HCT116 (cell line): ENCODE measurements at regions not wholly inside any gene's neighbourhood (a gene's known extent, or its start where the extent isn't known, plus 50 kb on each side); places are given as distances from the start of the nearest gene placed in this dataset.
A peak's percentile ranks its signal among the peaks of the same experiment; 100 is the strongest.

Experiments used
- ATAC-seq: fragments of 200-7000 bp; cut with Tn5 transposase; 2 replicates; pipeline ENCODE4 v1.9.1; 2020; ENCODE audit warnings: mild to moderate bottlenecking, moderate library complexity
- BruUV-seq: library from RNA; stranded (reverse); fragments of 400-500 nt; replicated peaks from 2 replicates; lab custom pipeline; 2021; lab: Mats Ljungman, UMichigan
- CTCF ChIA-PET: fragments of 300-600 bp; sonication (Branson Sonifier 250); formaldehyde crosslinking; loops from one replicate; lab custom pipeline; 2021; ENCODE audit warnings: antibody characterized with exemption; lab: Charles Lee
- POLR2A ChIA-PET: fragments of 300-600, 350-600 bp; sonication (Branson Sonifier 250); formaldehyde crosslinking; loops from one replicate; lab custom pipeline; 2021; ENCODE audit warnings: antibody characterized with exemption; lab: Charles Lee
- RAD21 ChIA-PET, 2 experiments: fragments of 300-600 bp; sonication (Branson Sonifier 250); formaldehyde crosslinking; loops; one replicate each; lab custom pipeline; 2023; ENCODE audit warnings: low total read pairs in 2 of 2; ENCODE audit not compliant: uncharacterized antibody in 2 of 2, unreplicated experiment in 2 of 2, low non-redundant PET in 1 of 2; lab: Charles Lee
- DNase-seq: peaks from one replicate; pipeline ENCODE4 v3.0.0-alpha.2; 2010; ENCODE audit warnings: low read depth, low spot score
- H2AFZ ChIP-seq: fragments of 200-600 bp; shearing (Covaris generic), sonication (generic); 2 replicates; pipeline ENCODE4 v1.6.1; 2017; ENCODE audit warnings: low read depth, mixed run types, mixed read lengths, antibody characterized with exemption, low read length; ENCODE audit not compliant: poor library complexity, severe bottlenecking
- H3K27ac ChIP-seq: 2 replicates; pipeline ENCODE4 v1.5.1; 2012; ENCODE audit warnings: low read depth, low read length
- H3K27me3 ChIP-seq: fragments of 200-600 bp; sonication (generic); 2 replicates; pipeline ENCODE4 v1.6.1; 2016; ENCODE audit warnings: mixed run types, low read length, mixed read lengths; ENCODE audit not compliant: insufficient read depth
- H3K36me3 ChIP-seq, 2 experiments: fragments of 200-500 bp in 1 of 2; fragments of 200-600 bp in 1 of 2; sonication (Bioruptor generic) in 1 of 2; sonication (generic) in 1 of 2; 2 replicates each; pipeline versions ENCODE4 v1.5.1 to v1.6.1; 2014 to 2016; ENCODE audit warnings: low read length in 2 of 2, inconsistent platforms in 1 of 2, mixed read lengths in 1 of 2, mixed run types in 1 of 2; ENCODE audit not compliant: insufficient read depth in 2 of 2, control insufficient read depth in 1 of 2
- H3K4me1 ChIP-seq, 2 experiments: fragments of 200-600 bp in 1 of 2; sonication (generic) in 1 of 2; 2 replicates each; pipeline versions ENCODE4 v1.5.1 to v1.6.1; 2012 to 2017; ENCODE audit warnings: low read length in 2 of 2, inconsistent platforms in 1 of 2, mild to moderate bottlenecking in 1 of 2, mixed read lengths in 1 of 2, mixed run types in 1 of 2, moderate library complexity in 1 of 2; ENCODE audit not compliant: insufficient read depth in 2 of 2, control insufficient read depth in 1 of 2
- H3K4me2 ChIP-seq: fragments of 200-600 bp; sonication (generic); 2 replicates; pipeline ENCODE4 v1.6.1; 2017; ENCODE audit warnings: mixed run types, low read length, mixed read lengths
- H3K4me3 ChIP-seq, 2 experiments: fragments of 200-600 bp in 1 of 2; sonication (generic) in 1 of 2; replicated peaks in 1 of 2; 2 replicates each; pipeline ENCODE4 v1.5.1; 2011 to 2016; ENCODE audit warnings: low read length in 2 of 2, control low read depth in 1 of 2, low read depth in 1 of 2, mild to moderate bottlenecking in 1 of 2, mixed read lengths in 1 of 2, mixed run types in 1 of 2
- H3K79me2 ChIP-seq: fragments of 200-600 bp; sonication (generic); 2 replicates; pipeline ENCODE4 v1.6.1; 2017; ENCODE audit warnings: mild to moderate bottlenecking, mixed run types, low read length, moderate library complexity, mixed read lengths; ENCODE audit not compliant: insufficient read depth
- H3K9ac ChIP-seq: fragments of 200-600 bp; sonication (generic); 2 replicates; pipeline ENCODE4 v1.6.1; 2016; ENCODE audit warnings: low read length, mixed read lengths
- H3K9me2 ChIP-seq: fragments of 200-600 bp; sonication (generic), shearing (Covaris generic); 2 replicates; pipeline ENCODE4 v1.6.1; 2017; ENCODE audit warnings: mixed run types, mild to moderate bottlenecking, moderate library complexity; ENCODE audit not compliant: insufficient read depth
- H3K9me3 ChIP-seq, 2 experiments: fragments of 200-500 bp in 1 of 2; fragments of 200-600 bp in 1 of 2; sonication (Bioruptor generic) in 1 of 2; sonication (generic) in 1 of 2; 2 replicates each; pipeline ENCODE4 v1.6.1; 2014 to 2017; ENCODE audit warnings: low read length in 2 of 2, mixed read lengths in 2 of 2, inconsistent platforms in 1 of 2, low read depth in 1 of 2, mild to moderate bottlenecking in 1 of 2, mixed run types in 1 of 2, moderate library complexity in 1 of 2; ENCODE audit not compliant: control insufficient read depth in 1 of 2, insufficient read depth in 1 of 2
- H4K20me1 ChIP-seq: fragments of 200-600 bp; sonication (generic), shearing (Covaris generic); 2 replicates; pipeline ENCODE4 v1.6.1; 2017; ENCODE audit warnings: mixed run types, mild to moderate bottlenecking, moderate library complexity; ENCODE audit not compliant: insufficient read depth
- CBX3 ChIP-seq: IDR thresholded peaks from 2 replicates; pipeline ENCODE4 v1.6.1; 2012; ENCODE audit warnings: low read depth
- EZH2phosphoT487 ChIP-seq: fragments of 200-600 bp; IDR thresholded peaks from 2 replicates; pipeline ENCODE4 v1.6.1; 2018; ENCODE audit warnings: antibody characterized with exemption, borderline replicate concordance
- POLR2A ChIP-seq: IDR thresholded peaks from 2 replicates; pipeline ENCODE4 v1.7.0; 2011; ENCODE audit warnings: borderline replicate concordance; ENCODE audit not compliant: insufficient read depth, insufficient read length; ENCODE audit errors: extremely low read depth
- POLR2AphosphoS5 ChIP-seq: IDR thresholded peaks from 2 replicates; pipeline ENCODE4 v1.6.1; 2011; ENCODE audit warnings: mild to moderate bottlenecking, low read depth, low read length, moderate library complexity
- ZNF274 ChIP-seq: fragments of 200-500 bp; sonication (Bioruptor generic); IDR thresholded peaks from 2 replicates; pipeline ENCODE4 v1.6.1; 2014; ENCODE audit warnings: mild to moderate bottlenecking, low read depth, low read length, inconsistent platforms
- intact Hi-C: fragments of 100-400 bp; cut with micrococcal nuclease; formaldehyde crosslinking; loops from 2 replicates; pipeline ENCODE4 v1.10.0; 2022

DNA sequence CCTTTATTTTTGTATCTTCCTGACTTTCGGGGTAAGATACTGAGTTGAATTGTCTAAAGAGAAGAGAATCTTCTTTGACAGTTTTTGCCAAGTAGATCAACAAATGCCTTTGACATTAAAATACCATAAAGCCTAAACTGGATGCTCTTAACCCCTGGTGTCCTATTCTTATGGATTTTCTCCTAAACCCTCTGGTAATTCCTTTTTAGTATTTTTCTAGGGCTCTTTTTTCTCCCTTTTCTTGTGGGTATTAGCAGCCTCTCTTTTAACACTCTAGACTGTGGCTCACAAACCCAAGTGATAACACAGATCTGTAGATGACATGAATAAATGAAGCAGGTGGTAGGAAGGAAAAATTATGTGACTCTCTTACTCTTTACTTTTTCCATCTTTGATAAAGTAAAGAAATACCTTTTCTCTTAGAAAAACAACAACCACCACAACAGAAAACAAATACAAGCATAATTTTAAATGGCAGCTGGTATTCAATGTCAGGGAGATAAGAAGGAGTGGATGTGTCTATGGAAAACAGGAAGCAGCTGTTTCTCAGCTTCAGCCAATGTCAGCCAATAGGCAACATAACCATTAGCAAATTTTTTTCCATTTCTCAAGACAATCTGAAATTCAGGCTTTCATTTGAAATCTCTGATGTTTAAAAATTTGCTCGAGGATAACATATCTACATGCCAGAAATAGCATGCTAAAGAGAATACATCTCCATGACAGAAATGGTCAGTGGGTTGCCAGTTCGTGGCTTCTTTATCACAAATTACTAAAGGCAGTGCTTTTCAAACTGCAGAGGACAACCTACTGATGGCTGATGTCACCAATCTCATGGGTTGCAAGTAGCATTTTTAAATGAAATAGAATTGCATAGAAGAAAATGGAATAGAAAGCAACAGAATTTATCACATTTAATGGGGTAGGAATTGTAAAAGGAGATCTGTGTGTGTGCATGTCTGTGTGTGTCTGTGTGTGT is 123.1 kb upstream of the KRR1 start:
- no peaks in the 10 kb centered on the region for H3K9me2 ChIP-seq
- RAD21 ChIA-PET: no interaction called here
- peaks cover 0 to 18% of the 10 kb centered on the region in 2 experiments; a peak in 1 of 4 replicates for H3K36me3 ChIP-seq
- H3K27me3 ChIP-seq: no peaks in the 10 kb centered on the region
- no peaks in the 10 kb centered on the region for H3K9me3 ChIP-seq
- POLR2A ChIA-PET: no interaction called here
- no TSS peak for BruUV-seq
- CTCF ChIA-PET: no interaction called here
- H3K4me2 ChIP-seq: peak overlapping the region; percentile 49; the same call in 1 of the 2 replicates
- H3K27ac ChIP-seq: peak overlapping the region; percentile 99
- 0 out of 2 replicates have a peak, but pooled peaks cover 5% of the 10 kb centered on the region for H3K79me2 ChIP-seq
- H3K4me3 ChIP-seq: no peak overlapping the region
- DNase-seq (no peak), ATAC-seq (no peak)
- intact Hi-C loops: loop anchor here (5.0 kb wide), 5 partner anchors 88 to 818 kb away; no protein-coding TSS in a partner anchor
- H2AFZ ChIP-seq: no peak overlapping the region
- peak overlapping the region; percentile 59 for H3K9ac ChIP-seq
- peaks cover 51 to 60% of the 10 kb centered on the region in 2 experiments for H3K4me1 ChIP-seq
- peak; percentile 16; the same call in 1 of the 2 replicates for TF ChIP-seq POLR2AphosphoS5
- no peak for TF ChIP-seq CBX3
- TF ChIP-seq, all 23 proteins: peak for 1
- H4K20me1 ChIP-seq: no peaks in the 10 kb centered on the region

DNA sequence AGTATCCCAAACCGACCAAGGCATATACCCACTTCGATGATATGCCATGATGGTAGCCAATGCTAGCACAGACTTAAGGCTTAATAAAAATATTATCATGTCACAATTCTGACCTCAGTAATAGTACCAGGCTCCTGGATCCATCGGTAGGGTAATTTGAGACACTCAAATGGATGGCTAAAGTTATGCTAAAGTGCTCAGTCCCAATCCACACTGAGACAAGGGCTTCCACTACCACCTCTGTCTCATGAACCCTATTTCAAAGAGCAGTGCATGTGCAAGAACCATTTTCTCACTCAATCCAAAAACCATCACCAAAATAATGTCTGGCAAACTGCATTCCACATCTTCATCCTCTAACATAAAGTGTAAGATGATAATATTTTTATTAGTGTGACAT is 122.4 kb upstream of the KRR1 start:
- no peak overlapping the region for H3K9ac ChIP-seq
- no peak for DNase-seq
- no peak for ATAC-seq
- intact Hi-C loops: no loop called here
- RAD21 ChIA-PET: no interaction called here
- TF ChIP-seq ZNF274 (no peak), EZH2phosphoT487 (no peak), POLR2A (no peak)
- CTCF ChIA-PET: no interaction called here
- peak overlapping the region; percentile 99 for H3K27ac ChIP-seq
- H3K4me1 ChIP-seq: peaks cover 48 to 59% of the 10 kb centered on the region in 2 experiments
- H3K4me3 ChIP-seq: no peak overlapping the region
- H3K79me2 ChIP-seq: 0 out of 2 replicates have a peak, but pooled peaks cover 5% of the 10 kb centered on the region
- H2AFZ ChIP-seq: no peak overlapping the region
- no peaks in the 10 kb centered on the region for H4K20me1 ChIP-seq
- POLR2A ChIA-PET: no interaction called here
- H3K9me3 ChIP-seq: no peaks in the 10 kb centered on the region
- H3K36me3 ChIP-seq: peaks cover 0 to 18% of the 10 kb centered on the region in 2 experiments; a peak in 1 of 4 replicates
- H3K27me3 ChIP-seq: no peaks in the 10 kb centered on the region
- no peaks in the 10 kb centered on the region for H3K9me2 ChIP-seq
- no peak overlapping the region for H3K4me2 ChIP-seq
- no TSS peak for BruUV-seq
